HG03095 (cell line): ENCODE measurements at regions not wholly inside any gene's neighbourhood (a gene's known extent, or its start where the extent isn't known, plus 50 kb on each side); places are given as distances from the start of the nearest gene placed in this dataset.

Experiments
- ATAC-seq: cut with Tn5 transposase; IDR thresholded peaks from one replicate; pipeline ENCODE4 v1.9.1; 2021; ENCODE audit warnings: moderate library complexity; ENCODE audit not compliant: unreplicated experiment

- ATAC-seq: no peak
These were observed 742.3 kb upstream of the CELF4 start for GRCh38 chr18:38307914-38308313.

GRCh38 chr18:38305961-38306360 is 740.4 kb upstream of the CELF4 start:
- ATAC-seq: no peak

DNA sequence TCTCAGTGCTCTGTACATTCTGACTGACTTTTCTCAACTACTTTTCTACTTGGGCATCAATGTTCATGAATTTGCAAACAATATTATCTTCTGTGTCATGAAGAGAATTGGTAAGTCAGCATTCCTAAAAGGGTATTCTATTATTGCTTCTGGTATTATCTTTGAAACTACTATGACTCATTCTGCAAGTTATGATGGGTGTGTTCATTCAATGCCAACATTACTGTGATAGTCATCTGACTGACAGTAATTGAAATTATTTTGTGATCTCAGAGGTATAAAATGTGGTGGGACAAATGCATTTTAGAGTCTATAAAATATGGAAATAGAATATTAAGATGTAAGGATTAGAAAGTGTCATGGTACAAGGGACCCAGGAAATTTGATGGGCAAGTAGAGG is 736.0 kb upstream of the CELF4 start:
- no peak for ATAC-seq

DNA sequence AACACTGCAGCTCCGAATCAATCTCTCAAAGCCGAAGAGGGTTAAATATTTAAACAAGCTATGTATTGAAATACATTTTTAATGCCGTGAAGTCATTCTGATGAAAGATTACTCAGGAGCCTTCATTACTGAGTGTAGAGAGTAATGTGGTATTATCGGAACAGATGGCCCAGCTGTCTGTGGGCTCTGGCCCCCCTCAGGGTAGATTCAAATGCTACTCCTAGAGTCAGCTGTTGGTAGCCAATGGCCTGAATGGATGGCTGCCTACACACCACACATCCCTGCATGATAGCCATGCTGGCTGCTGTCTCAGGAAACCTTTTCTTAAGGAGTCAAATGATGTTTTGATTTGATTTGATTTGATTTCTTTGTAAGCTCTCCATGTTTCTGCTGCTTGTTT is 732.3 kb upstream of the CELF4 start:
- ATAC-seq: no peak

GRCh38 chr18:38290229-38290628 is 724.6 kb upstream of the CELF4 start:
- no peak for ATAC-seq

- no peak for ATAC-seq
These were observed 719.4 kb upstream of the CELF4 start for GRCh38 chr18:38284972-38285371.

- no peak for ATAC-seq
These were observed 697.5 kb upstream of the CELF4 start for GRCh38 chr18:38263066-38263465.

- no peak for ATAC-seq
These were observed 697.1 kb upstream of the CELF4 start for GRCh38 chr18:38262661-38263060.

GRCh38 chr18:38257661-38258060 is 692.1 kb upstream of the CELF4 start:
- ATAC-seq: no peak

DNA sequence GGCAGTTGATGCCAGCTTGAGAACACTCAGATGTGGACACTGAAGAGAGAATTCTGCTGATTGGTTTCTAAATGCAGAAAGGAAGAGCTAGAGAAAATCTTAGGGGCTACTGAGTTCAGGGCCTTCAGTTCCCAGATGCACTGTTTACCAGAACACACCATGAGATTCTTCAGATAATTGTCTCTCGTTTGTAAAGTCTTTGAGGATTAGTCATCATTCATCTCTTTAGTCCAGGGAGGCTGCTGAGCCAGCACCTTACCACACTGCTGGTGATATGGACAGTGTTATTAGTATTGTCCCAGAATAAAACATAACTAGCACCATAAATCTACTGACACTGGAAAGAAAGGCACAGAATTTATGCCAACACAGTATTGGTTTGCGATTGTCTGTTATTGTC is 690.8 kb upstream of the CELF4 start:
- ATAC-seq: no peak

- no peak for ATAC-seq
These were observed 685.4 kb upstream of the CELF4 start for GRCh38 chr18:38250971-38251370.

- no peak for ATAC-seq
These were observed 678.9 kb upstream of the CELF4 start for GRCh38 chr18:38244480-38244879.

- ATAC-seq: no peak
These were observed 677.7 kb upstream of the CELF4 start for GRCh38 chr18:38243291-38243690.

DNA sequence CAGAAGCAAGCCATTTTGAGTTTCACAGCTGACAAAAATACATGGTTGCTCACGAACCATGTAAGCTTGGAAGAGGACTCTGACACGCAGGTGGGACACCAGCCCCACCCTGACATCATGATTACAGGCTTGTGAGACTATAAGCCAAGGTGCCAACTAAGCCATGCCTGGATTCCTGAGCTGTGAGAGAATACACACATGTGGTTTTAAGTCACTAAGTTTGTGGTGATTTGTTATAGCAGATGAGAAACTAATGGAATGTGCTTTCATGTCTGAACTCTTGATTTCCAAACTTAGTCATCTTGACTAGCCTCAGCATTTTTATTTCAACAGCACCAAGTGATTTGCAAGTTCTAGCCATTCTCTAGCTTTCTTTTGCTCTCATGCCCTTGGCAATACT is 676.1 kb upstream of the CELF4 start:
- ATAC-seq: no peak

DNA sequence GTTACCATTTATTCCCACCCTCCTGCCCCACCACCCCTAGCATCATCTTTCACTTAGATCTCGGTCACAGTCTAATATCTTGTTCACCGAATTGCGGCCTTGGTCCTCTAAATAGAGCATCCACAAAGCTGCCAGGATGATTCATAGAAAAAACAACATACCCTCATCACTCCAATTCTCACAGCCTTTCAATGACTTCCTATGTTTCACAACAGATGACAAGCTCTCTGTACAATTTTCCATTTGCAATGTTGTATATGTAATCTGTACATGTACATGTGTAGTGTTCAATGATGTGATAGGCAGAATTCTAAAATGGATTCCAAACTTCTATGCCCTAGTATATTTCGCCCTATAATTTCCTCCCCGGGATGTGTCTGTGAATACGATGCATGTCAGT is 675.6 kb upstream of the CELF4 start:
- no peak for ATAC-seq

GRCh38 chr18:38239606-38240005 is 674.0 kb upstream of the CELF4 start:
- ATAC-seq: no peak

DNA sequence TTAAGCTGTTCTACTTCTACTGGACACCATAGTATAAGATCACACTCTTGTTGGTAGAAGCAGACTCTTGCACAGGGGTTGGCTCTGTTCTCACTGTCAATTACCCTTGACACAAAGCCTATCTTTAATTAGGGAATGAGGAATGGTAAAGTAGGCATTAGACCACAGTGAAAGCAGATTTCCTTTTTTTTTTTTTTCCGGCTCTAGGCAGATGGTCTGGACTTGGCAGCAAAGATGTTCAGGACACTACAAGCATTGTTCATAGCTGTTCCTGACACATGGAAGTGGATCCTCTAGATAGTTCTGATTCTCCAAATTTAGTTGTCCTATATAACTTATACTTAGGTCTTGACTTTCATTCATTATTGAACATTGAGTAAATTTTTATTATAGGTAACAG is 672.2 kb upstream of the CELF4 start:
- ATAC-seq: no peak

GRCh38 chr18:38221476-38222100 is 656.0 kb upstream of the CELF4 start:
- ATAC-seq: no peak

- ATAC-seq: no peak
These were observed 633.4 kb upstream of the CELF4 start for GRCh38 chr18:38198956-38199355.

GRCh38 chr18:38198526-38198925 is 632.9 kb upstream of the CELF4 start:
- no peak for ATAC-seq

DNA sequence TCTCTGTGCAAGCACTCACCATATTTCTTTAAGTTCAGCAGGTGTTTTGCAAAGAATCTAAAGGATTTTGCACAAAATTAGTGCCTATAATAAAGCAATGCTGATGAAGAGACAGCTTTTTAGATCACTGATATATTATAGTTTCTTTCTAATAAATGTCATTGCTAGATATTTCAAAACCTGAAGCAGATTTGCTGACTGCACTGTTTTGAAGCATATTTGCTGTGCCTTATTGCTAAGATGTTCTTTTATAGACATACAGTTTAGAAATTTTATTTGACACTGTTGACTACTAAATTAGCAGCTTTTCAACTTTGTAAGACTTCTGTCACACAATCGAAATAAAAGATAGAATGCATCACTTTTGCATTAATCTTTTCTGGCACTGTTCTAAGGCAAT is 620.9 kb upstream of the CELF4 start:
- no peak for ATAC-seq

DNA sequence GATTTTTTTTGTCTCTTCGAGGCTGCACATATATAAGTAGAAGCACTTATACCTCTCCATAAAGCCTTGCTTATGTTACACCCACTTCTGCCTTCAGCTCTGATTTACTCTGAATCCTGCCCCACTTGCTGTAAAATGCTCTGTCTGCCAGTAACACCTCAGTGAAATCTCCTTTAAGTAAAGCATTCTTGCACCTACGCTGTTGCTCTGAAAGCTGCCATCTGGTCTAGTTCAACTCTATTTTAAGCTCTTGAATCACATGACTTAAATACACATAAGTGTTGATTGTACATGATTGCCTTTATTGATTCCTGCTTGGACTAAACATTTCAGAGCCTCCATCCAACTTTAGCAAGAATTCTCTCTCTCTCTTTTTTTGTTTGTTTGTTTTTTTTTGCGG is 609.0 kb upstream of the CELF4 start:
- ATAC-seq: no peak

DNA sequence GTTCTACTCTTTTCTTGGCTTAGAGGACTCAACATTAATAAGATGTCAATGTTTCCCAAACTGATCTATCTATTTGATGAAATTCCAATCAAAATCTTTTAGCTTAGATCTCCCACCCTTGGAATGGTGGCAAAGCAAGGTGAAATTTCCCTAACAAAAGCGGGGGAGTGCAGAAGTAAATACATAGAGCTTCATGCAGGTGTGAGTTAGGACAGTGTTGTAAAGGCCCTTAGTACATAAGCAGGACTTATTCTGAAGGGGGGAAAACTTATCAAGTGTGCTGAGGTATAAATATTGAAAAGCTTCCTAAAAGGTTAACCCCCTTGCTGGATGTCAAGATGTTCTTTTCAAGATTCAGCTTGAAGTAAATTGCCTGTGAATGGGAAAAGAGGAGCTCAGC is 608.6 kb upstream of the CELF4 start:
- no peak for ATAC-seq

- ATAC-seq: no peak
These were observed 605.2 kb upstream of the CELF4 start for GRCh38 chr18:38170845-38171244.
